ENCODE measurements at regions not wholly inside any gene's neighbourhood (a gene's known extent, or its start where the extent isn't known, plus 50 kb on each side); places are given as distances from the start of the nearest gene placed in this dataset.

GRCh38 chr7:36034020-36034419, 119.0 kb upstream of the EEPD1 start:
- Histone ChIP-seq H3K27me3 (ENCODE audit: control insufficient read depth, insufficient read depth, low read length) (no peaks in the 10 kb centered on the region), H3K36me3 (ENCODE audit: control insufficient read depth, insufficient read depth, low read length) (no peaks in the 10 kb centered on the region), H3K27ac (ENCODE audit: low read length) (no peak overlapping the region), H3K4me3 (ENCODE audit: low read length) (no peak overlapping the region), H3K4me1 (ENCODE audit: control insufficient read depth, insufficient read depth, low read length) (no peaks in the 10 kb centered on the region), H3K9me3 (ENCODE audit: control insufficient read depth, insufficient read depth, low read length) (no peaks in the 10 kb centered on the region)
- WGBS (ENCODE audit: insufficient coverage, insufficient read length), result no CpG with 5 or more reads among the region's 4 CpGs
- no peak for DNase-seq (ENCODE audit: low read depth, low spot score)

GRCh38 chr7:36035186-36035585, 117.9 kb upstream of the EEPD1 start:
- no peaks in the 10 kb centered on the region for H3K27me3 ChIP-seq (ENCODE audit: control insufficient read depth, insufficient read depth, low read length)
- no CpG with 5 or more reads among the region's 7 CpGs for WGBS (ENCODE audit: insufficient coverage, insufficient read length)
- no peaks in the 10 kb centered on the region for H3K36me3 ChIP-seq (ENCODE audit: control insufficient read depth, insufficient read depth, low read length)
- H3K4me3 ChIP-seq (ENCODE audit: low read length), result no peak overlapping the region
- DNase-seq (ENCODE audit: low read depth, low spot score), result no peak
- H3K4me1 ChIP-seq (ENCODE audit: control insufficient read depth, insufficient read depth, low read length), result no peaks in the 10 kb centered on the region
- H3K27ac ChIP-seq (ENCODE audit: low read length), result no peak overlapping the region
- H3K9me3 ChIP-seq (ENCODE audit: control insufficient read depth, insufficient read depth, low read length), result no peaks in the 10 kb centered on the region

GRCh38 chr7:36036590-36036989, 116.5 kb upstream of the EEPD1 start:
- Histone ChIP-seq H3K4me1 (ENCODE audit: control insufficient read depth, insufficient read depth, low read length) (no peaks in the 10 kb centered on the region; the same call in 1 of the 2 replicates), H3K4me3 (ENCODE audit: low read length) (no peak overlapping the region), H3K36me3 (ENCODE audit: control insufficient read depth, insufficient read depth, low read length) (no peaks in the 10 kb centered on the region), H3K27me3 (ENCODE audit: control insufficient read depth, insufficient read depth, low read length) (no peaks in the 10 kb centered on the region), H3K9me3 (ENCODE audit: control insufficient read depth, insufficient read depth, low read length) (no peaks in the 10 kb centered on the region), H3K27ac (ENCODE audit: low read length) (no peak overlapping the region)
- no CpG with 5 or more reads among the region's 4 CpGs for WGBS (ENCODE audit: insufficient coverage, insufficient read length)
- no peak for DNase-seq (ENCODE audit: low read depth, low spot score)

- Histone ChIP-seq H3K4me1 (ENCODE audit: control insufficient read depth, insufficient read depth, low read length) (no peaks in the 10 kb centered on the region; the same call in 1 of the 2 replicates), H3K9me3 (ENCODE audit: control insufficient read depth, insufficient read depth, low read length) (no peaks in the 10 kb centered on the region), H3K27ac (ENCODE audit: low read length) (no peak overlapping the region), H3K27me3 (ENCODE audit: control insufficient read depth, insufficient read depth, low read length) (no peaks in the 10 kb centered on the region), H3K36me3 (ENCODE audit: control insufficient read depth, insufficient read depth, low read length) (no peaks in the 10 kb centered on the region), H3K4me3 (ENCODE audit: low read length) (no peak overlapping the region)
- DNase-seq (ENCODE audit: low read depth, low spot score), result no peak
- WGBS (ENCODE audit: insufficient coverage, insufficient read length), result no CpG with 5 or more reads among the region's 11 CpGs
Measured at GRCh38 chr7:36037121-36037662, 115.9 kb upstream of the EEPD1 start.

- Histone ChIP-seq H3K36me3 (ENCODE audit: control insufficient read depth, insufficient read depth, low read length) (no peaks in the 10 kb centered on the region), H3K27ac (ENCODE audit: low read length) (no peak overlapping the region), H3K27me3 (ENCODE audit: control insufficient read depth, insufficient read depth, low read length) (no peaks in the 10 kb centered on the region), H3K9me3 (ENCODE audit: control insufficient read depth, insufficient read depth, low read length) (no peaks in the 10 kb centered on the region), H3K4me1 (ENCODE audit: control insufficient read depth, insufficient read depth, low read length) (no peaks in the 10 kb centered on the region; the same call in 1 of the 2 replicates), H3K4me3 (ENCODE audit: low read length) (no peak overlapping the region)
- DNase-seq (ENCODE audit: low read depth, low spot score), result no peak
- no CpG with 5 or more reads among the region's 7 CpGs for WGBS (ENCODE audit: insufficient coverage, insufficient read length)
Measured at GRCh38 chr7:36038063-36038721, 114.9 kb upstream of the EEPD1 start.

GRCh38 chr7:36039243-36039642, 113.8 kb upstream of the EEPD1 start:
- WGBS (ENCODE audit: insufficient coverage, insufficient read length), result no CpG with 5 or more reads among the region's 11 CpGs
- DNase-seq (ENCODE audit: low read depth, low spot score), result no peak
- H3K4me1 ChIP-seq (ENCODE audit: control insufficient read depth, insufficient read depth, low read length), result no peaks in the 10 kb centered on the region; the same call in 1 of the 2 replicates
- no peak overlapping the region for H3K4me3 ChIP-seq (ENCODE audit: low read length)
- no peak overlapping the region for H3K27ac ChIP-seq (ENCODE audit: low read length)
- no peaks in the 10 kb centered on the region for H3K9me3 ChIP-seq (ENCODE audit: control insufficient read depth, insufficient read depth, low read length)
- H3K27me3 ChIP-seq (ENCODE audit: control insufficient read depth, insufficient read depth, low read length), result no peaks in the 10 kb centered on the region
- no peaks in the 10 kb centered on the region for H3K36me3 ChIP-seq (ENCODE audit: control insufficient read depth, insufficient read depth, low read length)

GRCh38 chr7:36039671-36040070, 113.4 kb upstream of the EEPD1 start:
- Histone ChIP-seq H3K36me3 (ENCODE audit: control insufficient read depth, insufficient read depth, low read length) (no peaks in the 10 kb centered on the region), H3K4me1 (ENCODE audit: control insufficient read depth, insufficient read depth, low read length) (no peaks in the 10 kb centered on the region; the same call in 1 of the 2 replicates), H3K4me3 (ENCODE audit: low read length) (no peak overlapping the region), H3K27me3 (ENCODE audit: control insufficient read depth, insufficient read depth, low read length) (no peaks in the 10 kb centered on the region), H3K27ac (ENCODE audit: low read length) (no peak overlapping the region), H3K9me3 (ENCODE audit: control insufficient read depth, insufficient read depth, low read length) (no peaks in the 10 kb centered on the region)
- DNase-seq (ENCODE audit: low read depth, low spot score), result no peak
- no CpG with 5 or more reads among the region's 3 CpGs for WGBS (ENCODE audit: insufficient coverage, insufficient read length)

- H3K4me3 ChIP-seq (ENCODE audit: low read length), result no peak overlapping the region
- H3K27me3 ChIP-seq (ENCODE audit: control insufficient read depth, insufficient read depth, low read length), result no peaks in the 10 kb centered on the region
- DNase-seq (ENCODE audit: low read depth, low spot score), result no peak
- H3K36me3 ChIP-seq (ENCODE audit: control insufficient read depth, insufficient read depth, low read length), result no peaks in the 10 kb centered on the region
- H3K4me1 ChIP-seq (ENCODE audit: control insufficient read depth, insufficient read depth, low read length), result no peaks in the 10 kb centered on the region; the same call in 1 of the 2 replicates
- WGBS (ENCODE audit: insufficient coverage, insufficient read length), result no CpG with 5 or more reads among the region's 3 CpGs
- no peaks in the 10 kb centered on the region for H3K9me3 ChIP-seq (ENCODE audit: control insufficient read depth, insufficient read depth, low read length)
- no peak overlapping the region for H3K27ac ChIP-seq (ENCODE audit: low read length)
Measured at GRCh38 chr7:36040679-36041078, 112.4 kb upstream of the EEPD1 start.

GRCh38 chr7:36044101-36044892, 108.8 kb upstream of the EEPD1 start:
- no peak overlapping the region for H3K4me3 ChIP-seq (ENCODE audit: low read length)
- no peaks in the 10 kb centered on the region for H3K9me3 ChIP-seq (ENCODE audit: control insufficient read depth, insufficient read depth, low read length)
- H3K27ac ChIP-seq (ENCODE audit: low read length), result no peak overlapping the region
- peaks cover 2% of the 10 kb centered on the region for H3K4me1 ChIP-seq (ENCODE audit: control insufficient read depth, insufficient read depth, low read length)
- WGBS (ENCODE audit: insufficient coverage, insufficient read length), result no CpG with 5 or more reads among the region's 6 CpGs
- DNase-seq (ENCODE audit: low read depth, low spot score), result no peak
- H3K27me3 ChIP-seq (ENCODE audit: control insufficient read depth, insufficient read depth, low read length), result no peaks in the 10 kb centered on the region
- H3K36me3 ChIP-seq (ENCODE audit: control insufficient read depth, insufficient read depth, low read length), result no peaks in the 10 kb centered on the region

GRCh38 chr7:36045326-36045725, 107.7 kb upstream of the EEPD1 start:
- H3K36me3 ChIP-seq (ENCODE audit: control insufficient read depth, insufficient read depth, low read length), result no peaks in the 10 kb centered on the region
- H3K4me3 ChIP-seq (ENCODE audit: low read length), result no peak overlapping the region
- WGBS (ENCODE audit: insufficient coverage, insufficient read length), result no CpG with 5 or more reads among the region's 2 CpGs
- no peaks in the 10 kb centered on the region for H3K27me3 ChIP-seq (ENCODE audit: control insufficient read depth, insufficient read depth, low read length)
- no peaks in the 10 kb centered on the region for H3K9me3 ChIP-seq (ENCODE audit: control insufficient read depth, insufficient read depth, low read length)
- H3K27ac ChIP-seq (ENCODE audit: low read length), result no peak overlapping the region
- DNase-seq (ENCODE audit: low read depth, low spot score), result no peak
- H3K4me1 ChIP-seq (ENCODE audit: control insufficient read depth, insufficient read depth, low read length), result peaks cover 2% of the 10 kb centered on the region

Data from iPS DF 6.9 (cell line).